GM20000 (cell line): ENCODE measurements at regions not wholly inside any gene's neighbourhood (a gene's known extent, or its start where the extent isn't known, plus 50 kb on each side); places are given as distances from the start of the nearest gene placed in this dataset.

Experiments used
- DNase-seq: peaks from one replicate; pipeline ENCODE4 v3.0.0; 2012; ENCODE audit warnings: low spot score
- CTCF ChIP-seq: IDR thresholded peaks from 2 replicates; pipeline ENCODE4 v1.5.1; 2012; ENCODE audit warnings: mild to moderate bottlenecking, control low read depth; ENCODE audit errors: extremely low read depth, missing control alignments

GRCh38 chr5:15133456-15133965, 261.9 kb upstream of the ANKH start:
- DNase-seq = no peak
- TF ChIP-seq CTCF = no peak

- TF ChIP-seq CTCF = no peak
- no peak for DNase-seq
Measured at GRCh38 chr5:15132816-15133405, 261.3 kb upstream of the ANKH start.

GRCh38 chr5:15131909-15132308, 260.3 kb upstream of the ANKH start:
- DNase-seq = no peak
- TF ChIP-seq CTCF = no peak

GRCh38 chr5:15124871-15125568, 253.4 kb upstream of the ANKH start:
- no peak for DNase-seq
- no peak for TF ChIP-seq CTCF

- DNase-seq = no peak
- TF ChIP-seq CTCF = no peak
Measured at GRCh38 chr5:15124461-15124860, 252.9 kb upstream of the ANKH start.

GRCh38 chr5:15117688-15118087, 246.1 kb upstream of the ANKH start:
- no peak for TF ChIP-seq CTCF
- DNase-seq = no peak

- no peak for TF ChIP-seq CTCF
- DNase-seq = no peak
Measured at GRCh38 chr5:15116996-15117395, 245.4 kb upstream of the ANKH start.
